NB4 (cell line): ENCODE measurements at regions not wholly inside any gene's neighbourhood (a gene's known extent, or its start where the extent isn't known, plus 50 kb on each side); places are given as distances from the start of the nearest gene placed in this dataset.

Experiments
- CTCF ChIP-seq: IDR thresholded peaks from one replicate; pipeline ENCODE4 v1.5.1; 2012; ENCODE audit warnings: low read depth, low read length
- MYC ChIP-seq: IDR thresholded peaks from 2 replicates; pipeline ENCODE4 v1.6.1; 2011; ENCODE audit warnings: low read depth, low read length
- POLR2A ChIP-seq: IDR thresholded peaks from 2 replicates; pipeline ENCODE4 v1.6.1; 2011; ENCODE audit warnings: mild to moderate bottlenecking; ENCODE audit not compliant: insufficient read length; ENCODE audit errors: extremely low read depth

GRCh38 chr9:86892576-86892975, 54.7 kb downstream of the GAS1 start:
- TF ChIP-seq MYC (no peak), CTCF (no peak), POLR2A (no peak)
